ENCODE measurements at regions not wholly inside any gene's neighbourhood (a gene's known extent, or its start where the extent isn't known, plus 50 kb on each side); places are given as distances from the start of the nearest gene placed in this dataset.

DNA sequence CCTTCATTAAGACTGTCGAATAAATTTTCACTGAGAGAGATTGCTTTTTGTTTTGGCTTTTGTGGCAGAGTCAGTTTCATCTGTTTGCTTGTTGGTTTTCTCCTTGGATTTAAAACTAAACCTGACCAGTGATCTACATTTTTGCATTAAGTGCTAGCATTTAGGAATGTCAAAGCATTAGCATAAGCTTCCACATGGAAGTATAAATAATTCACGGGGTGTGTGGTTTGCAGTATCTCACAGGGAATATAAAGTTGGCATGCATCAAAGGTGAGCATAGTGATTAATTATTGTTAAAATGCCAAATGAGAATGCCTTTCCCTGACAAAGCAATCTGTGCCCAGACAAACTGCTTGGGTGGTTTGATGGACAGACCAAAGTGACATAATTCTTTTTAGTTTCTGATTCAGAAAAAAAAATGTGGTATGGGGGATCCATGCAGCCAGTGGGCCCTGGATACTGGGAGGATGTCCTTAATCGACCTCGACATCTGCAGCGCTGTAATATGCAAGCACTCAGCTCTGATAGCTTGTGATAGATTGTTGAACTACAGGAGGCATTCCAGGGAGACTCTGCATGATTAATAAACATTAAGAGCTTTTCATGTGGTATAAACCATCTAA lies 339.3 kb upstream of the POM121L12 start:
- Mint-ChIP-seq H3K36me3 (ENCODE audit: insufficient read depth) (no peaks in the 10 kb centered on the region), H3K4me3 (no peak overlapping the region), H3K4me1 (ENCODE audit: low read depth in 2 of 2) (no peaks in the 10 kb centered on the region), H3K27me3 (no peaks in the 10 kb centered on the region), H3K9me3 (peaks cover 10 to 20% of the 10 kb centered on the region in 2 donors), H3K27ac (no peak overlapping the region)
- DNase-seq, result no peak
- no peak for ATAC-seq (replicated peaks)

- Mint-ChIP-seq H3K27me3 (no peaks in the 10 kb centered on the region), H3K27ac (no peak overlapping the region), H3K36me3 (ENCODE audit: insufficient read depth) (no peaks in the 10 kb centered on the region), H3K4me1 (ENCODE audit: low read depth in 2 of 2) (no peaks in the 10 kb centered on the region), H3K4me3 (no peak overlapping the region), H3K9me3 (peaks cover 13 to 17% of the 10 kb centered on the region in 2 donors)
- ATAC-seq (replicated peaks) (no peak), DNase-seq (no peak)
Measured at GRCh38 chr7:52691257-52691656, 344.2 kb upstream of the POM121L12 start.

DNA sequence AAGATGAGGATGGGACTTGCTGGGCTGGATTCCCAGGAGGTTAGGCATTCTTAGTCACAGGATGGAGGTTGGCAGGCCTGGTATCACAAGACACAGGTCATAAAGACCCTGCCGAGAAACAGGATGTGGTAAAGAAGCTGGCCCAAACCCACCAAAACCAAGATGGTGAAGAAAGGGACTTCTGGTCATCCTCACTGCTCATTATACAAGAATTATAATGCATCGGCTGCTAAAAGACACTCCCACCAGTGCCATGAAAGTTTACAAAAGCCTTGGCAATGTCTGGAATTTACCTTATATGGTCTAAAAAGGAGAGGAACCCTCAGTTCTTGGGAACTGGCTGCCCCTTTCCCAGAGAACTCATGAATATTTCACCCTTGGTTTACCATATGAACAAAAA lies 345.5 kb upstream of the POM121L12 start:
- ATAC-seq (replicated peaks) (no peak), DNase-seq (no peak)
- H3K27ac Mint-ChIP-seq, result no peak overlapping the region
- no peaks in the 10 kb centered on the region for H3K36me3 Mint-ChIP-seq (ENCODE audit: insufficient read depth)
- no peak overlapping the region for H3K4me3 Mint-ChIP-seq
- H3K27me3 Mint-ChIP-seq, result no peaks in the 10 kb centered on the region
- no peaks in the 10 kb centered on the region for H3K4me1 Mint-ChIP-seq (ENCODE audit: low read depth in 2 of 2)
- peaks cover 12 to 15% of the 10 kb centered on the region in 2 donors for H3K9me3 Mint-ChIP-seq

DNA sequence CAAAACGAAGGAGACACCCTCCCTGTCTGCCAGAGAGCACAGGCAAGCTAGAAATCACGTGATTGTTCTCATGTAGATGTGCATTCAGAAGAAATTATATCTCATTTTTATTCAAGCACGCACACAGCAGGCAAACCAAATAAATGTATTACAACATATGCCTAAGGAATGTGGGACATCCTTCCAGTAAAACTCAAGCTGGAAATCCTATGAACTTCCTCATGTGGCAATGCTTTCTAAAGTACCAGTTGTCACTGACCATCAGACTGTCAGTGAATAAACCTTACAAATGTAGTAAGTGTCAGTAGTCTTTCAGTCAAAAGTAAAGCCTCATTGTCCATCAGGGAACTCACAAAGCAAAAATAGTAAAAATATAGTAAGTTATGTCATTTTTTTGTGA lies 350.1 kb upstream of the POM121L12 start:
- ATAC-seq (replicated peaks), result no peak
- no peaks in the 10 kb centered on the region for H3K27me3 Mint-ChIP-seq
- H3K4me3 Mint-ChIP-seq, result no peak overlapping the region
- H3K9me3 Mint-ChIP-seq, result peaks cover 13 to 22% of the 10 kb centered on the region in 2 donors
- no peaks in the 10 kb centered on the region for H3K4me1 Mint-ChIP-seq (ENCODE audit: low read depth in 2 of 2)
- no peak for DNase-seq
- H3K36me3 Mint-ChIP-seq (ENCODE audit: insufficient read depth), result no peaks in the 10 kb centered on the region
- H3K27ac Mint-ChIP-seq, result no peak overlapping the region

DNA sequence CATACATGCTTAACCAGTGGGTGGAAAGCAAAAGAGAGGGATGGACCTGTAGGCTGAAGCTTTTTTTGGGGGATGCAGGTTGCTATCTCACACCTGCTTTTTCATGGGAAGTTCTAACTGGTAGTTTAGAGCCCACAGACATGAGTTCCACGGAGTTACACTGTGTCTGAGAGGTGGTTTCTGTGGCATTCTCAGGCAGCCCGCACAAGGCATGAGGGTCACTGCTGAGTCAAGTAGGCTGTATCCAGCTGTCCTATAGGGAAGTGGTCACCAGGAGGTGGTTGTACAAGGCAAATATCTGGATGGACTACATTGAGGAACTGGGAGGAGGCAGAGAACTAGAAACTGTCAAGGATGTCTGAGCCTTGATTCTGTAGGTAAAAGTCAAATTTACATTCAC lies 351.0 kb upstream of the POM121L12 start:
- H3K9me3 Mint-ChIP-seq, result peaks cover 11 to 17% of the 10 kb centered on the region in 2 donors
- no peak for ATAC-seq (replicated peaks)
- no peaks in the 10 kb centered on the region for H3K36me3 Mint-ChIP-seq (ENCODE audit: insufficient read depth)

GRCh38 chr7:52682993-52683392 lies 352.4 kb upstream of the POM121L12 start:
- Mint-ChIP-seq H3K27ac (no peak overlapping the region), H3K36me3 (ENCODE audit: insufficient read depth) (no peaks in the 10 kb centered on the region)
- no peak for ATAC-seq (replicated peaks)

More for the DNA sequence above, 351.0 kb upstream of the POM121L12 start:
- Mint-ChIP-seq H3K27me3 (no peaks in the 10 kb centered on the region), H3K4me1 (ENCODE audit: low read depth in 2 of 2) (no peaks in the 10 kb centered on the region), H3K4me3 (no peak overlapping the region), H3K27ac (no peak overlapping the region)
- DNase-seq, result no peak

DNA sequence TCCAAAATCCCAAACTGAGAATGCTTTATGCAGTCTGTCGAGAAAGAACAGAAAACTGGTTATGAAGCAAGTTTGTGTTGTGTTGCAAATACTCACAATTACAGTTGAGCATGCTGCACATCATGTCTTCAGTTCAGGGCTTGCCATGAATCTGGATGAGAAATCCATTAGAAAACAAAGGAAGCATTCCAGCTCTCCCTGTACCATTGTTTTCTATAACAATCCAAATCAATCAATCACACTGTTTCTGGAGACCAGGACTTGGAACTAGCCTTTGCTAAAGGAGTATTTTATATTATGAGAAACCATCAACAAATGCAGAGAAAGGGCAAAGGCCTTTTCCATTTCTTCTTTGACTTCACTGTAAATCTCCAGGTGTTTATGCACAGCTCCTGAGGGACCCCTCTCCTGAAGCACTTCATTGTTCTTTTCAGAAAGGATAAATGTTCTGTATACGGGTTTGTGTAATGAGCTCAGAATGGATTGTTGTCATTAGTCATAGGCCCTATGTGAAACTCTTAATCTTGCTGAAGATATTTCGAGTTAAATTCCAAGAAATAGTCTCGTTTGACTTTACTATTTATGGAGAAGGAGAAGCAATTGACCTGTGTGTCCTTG lies 364.7 kb upstream of the POM121L12 start:
- DNase-seq (no peak), ATAC-seq (replicated peaks) (no peak)
- H3K36me3 Mint-ChIP-seq (ENCODE audit: insufficient read depth), result no peaks in the 10 kb centered on the region
- H3K4me3 Mint-ChIP-seq, result no peak overlapping the region
- H3K4me1 Mint-ChIP-seq (ENCODE audit: low read depth in 2 of 2), result no peaks in the 10 kb centered on the region
- peaks cover 0 to 6% of the 10 kb centered on the region in 2 donors for H3K9me3 Mint-ChIP-seq
- H3K27me3 Mint-ChIP-seq, result no peaks in the 10 kb centered on the region
- no peak overlapping the region for H3K27ac Mint-ChIP-seq

More at GRCh38 chr7:52682993-52683392, 352.4 kb upstream of the POM121L12 start:
- no peak for DNase-seq
- no peaks in the 10 kb centered on the region for H3K4me1 Mint-ChIP-seq (ENCODE audit: low read depth in 2 of 2)
- peaks cover 11 to 14% of the 10 kb centered on the region in 2 donors for H3K9me3 Mint-ChIP-seq
- H3K27me3 Mint-ChIP-seq, result no peaks in the 10 kb centered on the region
- no peak overlapping the region for H3K4me3 Mint-ChIP-seq

DNA sequence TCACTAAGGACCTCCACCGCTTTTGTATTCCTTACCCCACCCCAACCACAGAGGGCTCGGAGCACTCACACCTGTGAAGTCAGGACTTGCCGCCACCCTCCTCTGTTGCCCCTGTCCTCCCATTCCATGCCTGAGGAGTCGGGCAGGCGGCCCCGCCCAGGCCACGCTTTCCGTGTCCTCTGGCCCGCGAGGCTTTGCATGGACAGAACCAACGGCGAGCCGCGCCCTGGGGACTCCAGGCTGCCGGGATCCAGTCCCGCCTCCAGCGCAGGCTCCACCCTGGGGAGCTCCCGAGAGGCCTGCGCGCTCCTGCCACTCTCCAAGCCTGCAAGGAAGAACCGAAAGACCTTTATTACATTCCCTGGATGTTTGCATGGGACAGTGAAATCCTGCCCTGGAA lies 366.4 kb upstream of the POM121L12 start:
- Mint-ChIP-seq H3K27me3 (no peaks in the 10 kb centered on the region), H3K4me3 (no peak overlapping the region), H3K36me3 (ENCODE audit: insufficient read depth) (no peaks in the 10 kb centered on the region), H3K27ac (no peak overlapping the region), H3K4me1 (ENCODE audit: low read depth in 2 of 2) (no peaks in the 10 kb centered on the region), H3K9me3 (peaks cover 0 to 7% of the 10 kb centered on the region in 2 donors)
- DNase-seq, result no peak
- no peak for ATAC-seq (replicated peaks)

DNA sequence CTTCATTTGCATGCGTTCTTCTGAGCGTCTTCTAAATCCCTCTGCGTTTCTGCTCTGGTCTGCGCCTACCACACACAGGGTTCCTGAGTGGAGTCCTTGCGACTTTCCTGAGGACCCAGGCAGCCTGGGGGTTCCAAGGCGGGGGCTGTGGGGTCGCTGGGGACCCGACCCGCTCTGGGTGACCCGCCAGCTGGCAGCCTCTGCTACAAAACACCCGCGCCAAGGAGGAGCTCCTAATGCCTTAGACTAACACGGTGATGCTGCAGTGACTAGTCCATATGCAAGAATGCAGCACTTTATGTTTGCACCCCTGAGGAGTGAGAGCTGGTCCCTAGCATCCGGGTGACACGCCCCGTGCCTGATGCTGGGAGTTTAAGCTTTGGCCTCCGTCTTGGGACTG lies 367.0 kb upstream of the POM121L12 start:
- H3K27ac Mint-ChIP-seq, result no peak overlapping the region
- H3K4me1 Mint-ChIP-seq (ENCODE audit: low read depth in 2 of 2), result no peaks in the 10 kb centered on the region
- no peaks in the 10 kb centered on the region for H3K27me3 Mint-ChIP-seq
- ATAC-seq (replicated peaks) (no peak), DNase-seq (no peak)
- no peak overlapping the region for H3K4me3 Mint-ChIP-seq
- H3K9me3 Mint-ChIP-seq, result peaks cover 0 to 7% of the 10 kb centered on the region in 2 donors
- H3K36me3 Mint-ChIP-seq (ENCODE audit: insufficient read depth), result no peaks in the 10 kb centered on the region

DNA sequence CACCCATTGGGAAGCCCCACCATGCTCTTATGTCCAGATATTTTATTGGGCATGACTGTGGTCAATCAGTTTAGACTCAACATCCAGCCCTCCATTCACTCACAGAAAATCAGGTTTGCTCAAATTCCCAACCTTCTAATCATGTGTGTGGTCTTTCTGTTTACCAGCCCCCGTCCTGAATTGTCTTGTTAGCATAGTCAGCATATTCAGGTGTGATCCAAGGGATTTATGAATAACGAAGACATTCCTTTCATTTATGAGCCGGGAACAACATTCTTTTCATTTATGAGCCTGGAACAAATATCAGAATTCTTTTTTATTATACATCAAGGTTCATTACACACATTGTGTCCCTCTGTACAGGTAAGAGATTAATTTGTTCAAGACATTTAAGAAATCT lies 376.3 kb upstream of the POM121L12 start:
- DNase-seq, result no peak
- no peak for ATAC-seq (replicated peaks)

GRCh38 chr7:52656098-52656497 lies 379.3 kb upstream of the POM121L12 start:
- Mint-ChIP-seq H3K27me3 (no peaks in the 10 kb centered on the region), H3K4me3 (no peak overlapping the region), H3K9me3 (peaks cover 7 to 8% of the 10 kb centered on the region in 2 donors), H3K4me1 (ENCODE audit: low read depth in 2 of 2) (no peaks in the 10 kb centered on the region), H3K36me3 (ENCODE audit: insufficient read depth) (no peaks in the 10 kb centered on the region), H3K27ac (no peak overlapping the region)
- no peak for ATAC-seq (replicated peaks)
- no peak for DNase-seq

More for the DNA sequence above, 376.3 kb upstream of the POM121L12 start:
- Mint-ChIP-seq H3K27me3 (no peaks in the 10 kb centered on the region), H3K4me3 (no peak overlapping the region), H3K36me3 (ENCODE audit: insufficient read depth) (no peaks in the 10 kb centered on the region), H3K27ac (no peak overlapping the region), H3K9me3 (peaks cover 4 to 7% of the 10 kb centered on the region in 2 donors), H3K4me1 (ENCODE audit: low read depth in 2 of 2) (no peaks in the 10 kb centered on the region)

DNA sequence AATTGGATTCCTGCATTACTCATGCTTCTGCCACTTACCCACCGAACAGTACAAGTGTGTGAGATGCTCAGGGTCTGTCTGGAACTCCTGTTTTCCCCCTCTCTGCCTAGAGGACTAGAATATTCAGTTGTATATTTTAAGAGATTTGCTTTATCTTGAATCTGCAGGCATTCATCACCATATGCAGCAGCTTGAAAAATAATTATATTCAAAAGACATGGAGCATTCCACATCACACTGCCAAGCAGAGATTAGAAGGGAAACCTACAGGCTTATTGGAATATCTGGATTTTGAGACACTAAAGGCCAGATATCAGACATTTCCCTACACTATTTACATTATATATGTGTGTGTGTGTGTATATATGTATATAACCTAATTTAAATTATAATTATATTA lies 382.8 kb upstream of the POM121L12 start:
- Mint-ChIP-seq H3K27ac (no peak overlapping the region), H3K36me3 (ENCODE audit: insufficient read depth) (no peaks in the 10 kb centered on the region), H3K9me3 (peaks cover 0 to 10% of the 10 kb centered on the region in 2 donors), H3K4me1 (ENCODE audit: low read depth in 2 of 2) (no peaks in the 10 kb centered on the region), H3K4me3 (no peak overlapping the region), H3K27me3 (no peaks in the 10 kb centered on the region)
- DNase-seq (no peak), ATAC-seq (replicated peaks) (no peak)

- Mint-ChIP-seq H3K4me1 (ENCODE audit: low read depth in 2 of 2) (no peaks in the 10 kb centered on the region), H3K4me3 (no peak overlapping the region), H3K27ac (no peak overlapping the region), H3K36me3 (ENCODE audit: insufficient read depth) (no peaks in the 10 kb centered on the region), H3K9me3 (peaks cover 7 to 12% of the 10 kb centered on the region in 2 donors), H3K27me3 (no peaks in the 10 kb centered on the region)
- ATAC-seq (replicated peaks) (no peak), DNase-seq (no peak)
Measured at GRCh38 chr7:52648872-52649271, 386.6 kb upstream of the POM121L12 start.

DNA sequence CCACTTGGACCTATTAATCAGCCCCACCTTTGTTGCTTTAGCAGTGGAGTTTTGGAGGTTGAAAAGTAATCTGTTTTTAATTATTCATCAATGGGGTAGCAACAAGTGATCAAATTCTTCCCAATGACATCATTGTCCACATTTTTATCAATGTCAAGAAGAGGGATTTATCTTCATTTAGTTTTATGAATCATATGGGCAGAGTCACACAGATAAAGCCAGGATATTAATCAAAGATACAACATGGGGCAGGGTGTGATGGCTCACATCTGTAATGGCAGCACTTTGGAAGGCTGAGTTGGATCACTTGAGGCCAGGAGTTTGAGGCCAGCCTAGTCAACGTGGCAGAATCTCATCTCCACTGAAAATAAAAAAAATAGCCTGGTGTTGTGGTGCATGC lies 388.4 kb upstream of the POM121L12 start:
- no peak for DNase-seq
- H3K27ac Mint-ChIP-seq, result no peak overlapping the region
- H3K36me3 Mint-ChIP-seq (ENCODE audit: insufficient read depth), result no peaks in the 10 kb centered on the region
- no peaks in the 10 kb centered on the region for H3K27me3 Mint-ChIP-seq
- ATAC-seq (replicated peaks), result no peak
- peaks cover 7 to 12% of the 10 kb centered on the region in 2 donors for H3K9me3 Mint-ChIP-seq
- no peak overlapping the region for H3K4me3 Mint-ChIP-seq
- no peaks in the 10 kb centered on the region for H3K4me1 Mint-ChIP-seq (ENCODE audit: low read depth in 2 of 2)
